GM18508 (cell line): ENCODE measurements at regions not wholly inside any gene's neighbourhood (a gene's known extent, or its start where the extent isn't known, plus 50 kb on each side); places are given as distances from the start of the nearest gene placed in this dataset.

Experiments
- ATAC-seq: cut with Tn5 transposase; IDR thresholded peaks from one replicate; pipeline ENCODE4 v1.9.1; 2021; ENCODE audit warnings: moderate number of reproducible peaks; ENCODE audit not compliant: insufficient read depth, unreplicated experiment

DNA sequence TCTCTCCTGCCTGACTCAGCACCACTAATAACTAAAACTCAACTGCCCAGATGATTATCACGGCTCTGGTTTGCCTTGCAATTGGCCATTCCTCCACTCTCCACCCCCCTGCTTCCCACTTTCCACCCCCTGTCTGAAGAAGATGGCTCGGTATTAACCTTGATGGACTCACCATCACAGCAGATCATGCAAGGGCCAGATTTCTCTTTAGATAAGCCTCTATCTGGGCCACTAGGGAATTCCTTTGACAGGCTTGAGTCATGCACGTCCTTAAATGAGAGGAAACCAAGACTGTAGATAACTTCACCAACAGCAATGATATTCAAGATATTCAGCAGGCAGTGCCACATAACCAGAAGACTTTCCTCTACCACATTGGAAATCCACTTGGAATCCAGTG lies 131.1 kb upstream of the NBEA start:
- no peak for ATAC-seq

- no peak for ATAC-seq
Observed at GRCh38 chr13:34815526-34815925, 126.5 kb upstream of the NBEA start.

DNA sequence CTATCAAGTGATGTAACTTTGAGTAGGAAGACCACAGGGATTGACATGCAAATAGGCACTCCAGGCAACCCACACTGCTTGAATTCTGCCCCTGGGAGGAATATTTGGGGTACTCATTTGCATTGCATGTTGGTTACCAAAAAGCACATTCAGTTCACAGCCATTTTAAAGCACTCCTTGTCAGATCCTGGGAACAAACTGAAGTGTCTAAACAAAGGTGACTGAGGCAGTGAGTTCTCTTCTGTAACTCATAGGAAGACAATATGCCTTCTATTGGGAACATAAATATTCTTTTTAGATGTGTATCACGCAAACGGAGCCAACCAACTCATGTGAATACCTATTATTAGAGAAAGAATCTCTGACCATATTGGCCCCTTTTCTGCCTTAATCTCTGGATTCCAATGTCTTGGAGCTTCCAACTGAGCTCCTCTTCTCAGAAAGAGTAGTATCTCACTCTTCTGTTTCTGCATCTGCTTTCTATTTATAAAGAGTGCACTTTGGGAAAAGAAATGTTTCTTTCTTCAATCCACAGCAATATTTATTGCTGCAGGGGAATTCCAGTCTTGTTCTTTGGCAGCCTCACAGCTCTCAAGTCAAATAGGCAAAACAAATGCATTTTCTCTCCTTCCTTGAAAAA lies 125.7 kb upstream of the NBEA start:
- ATAC-seq: no peak

- no peak for ATAC-seq
Observed at GRCh38 chr13:34816908-34817665, 125.0 kb upstream of the NBEA start.

DNA sequence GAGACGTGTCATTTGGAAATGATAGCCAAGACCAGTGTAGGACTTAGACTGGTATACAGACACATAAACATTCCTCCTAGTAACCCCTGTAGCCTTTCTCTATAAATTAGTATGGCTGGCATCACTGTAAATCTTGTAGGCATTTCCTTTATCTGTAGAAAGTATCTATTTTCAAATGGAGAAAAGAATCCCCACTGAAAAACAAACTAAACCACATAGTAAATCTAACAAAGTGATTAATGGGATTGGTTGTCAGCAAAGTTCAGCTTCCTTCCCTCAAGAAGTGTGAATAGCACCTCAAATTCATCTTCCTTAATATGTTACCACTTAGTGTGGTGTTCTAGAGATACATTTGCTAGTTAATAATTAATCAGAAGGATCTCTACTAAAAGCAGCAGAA lies 119.4 kb upstream of the NBEA start:
- no peak for ATAC-seq

GRCh38 chr13:34826432-34826831 lies 115.6 kb upstream of the NBEA start:
- ATAC-seq: no peak

- ATAC-seq: no peak
Observed at GRCh38 chr13:34833562-34834182, 108.4 kb upstream of the NBEA start.

DNA sequence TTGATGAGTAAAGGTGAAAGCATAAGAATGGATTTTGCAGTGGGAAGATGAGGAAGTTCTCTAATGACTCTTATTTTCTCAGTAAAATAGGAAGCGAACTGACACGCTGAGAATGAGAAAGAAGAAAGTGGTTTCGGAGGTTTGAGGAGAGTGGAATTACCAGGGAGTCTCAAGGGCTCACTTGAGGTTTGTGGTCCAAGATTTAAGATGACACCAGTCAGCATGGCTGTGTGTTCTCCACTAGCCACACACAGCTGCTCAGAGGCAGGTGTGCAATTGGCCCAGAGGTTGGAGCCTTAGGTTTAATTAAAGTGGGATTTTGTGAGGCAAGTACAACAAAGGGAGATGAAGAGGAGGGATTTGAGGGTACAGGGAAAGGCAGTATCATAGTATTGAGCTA lies 99.6 kb upstream of the NBEA start:
- ATAC-seq: no peak

DNA sequence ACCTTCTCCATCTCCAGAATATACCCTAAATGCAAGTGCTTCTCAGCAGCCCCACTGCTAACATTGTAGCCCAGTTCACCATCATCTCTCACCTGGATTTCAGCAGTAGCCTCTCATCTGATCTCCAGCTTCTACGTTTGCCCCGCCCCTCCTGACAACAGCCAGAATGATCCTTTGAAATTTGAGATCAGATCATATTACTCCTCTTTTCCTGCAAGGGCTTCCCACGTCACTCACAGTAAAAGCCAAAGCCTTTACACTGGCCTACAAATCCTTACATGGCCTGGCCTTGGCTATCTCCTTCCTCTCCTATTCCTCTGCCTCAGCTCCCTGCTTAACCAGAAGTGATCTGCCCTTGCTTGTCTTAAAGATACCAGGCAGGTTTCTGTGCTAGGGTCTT lies 94.3 kb upstream of the NBEA start:
- no peak for ATAC-seq

GRCh38 chr13:34849406-34849805 lies 92.7 kb upstream of the NBEA start:
- ATAC-seq: no peak

- no peak for ATAC-seq
Observed at GRCh38 chr13:34853161-34853560, 88.9 kb upstream of the NBEA start.

GRCh38 chr13:34857558-34858325 lies 84.3 kb upstream of the NBEA start:
- ATAC-seq: no peak

DNA sequence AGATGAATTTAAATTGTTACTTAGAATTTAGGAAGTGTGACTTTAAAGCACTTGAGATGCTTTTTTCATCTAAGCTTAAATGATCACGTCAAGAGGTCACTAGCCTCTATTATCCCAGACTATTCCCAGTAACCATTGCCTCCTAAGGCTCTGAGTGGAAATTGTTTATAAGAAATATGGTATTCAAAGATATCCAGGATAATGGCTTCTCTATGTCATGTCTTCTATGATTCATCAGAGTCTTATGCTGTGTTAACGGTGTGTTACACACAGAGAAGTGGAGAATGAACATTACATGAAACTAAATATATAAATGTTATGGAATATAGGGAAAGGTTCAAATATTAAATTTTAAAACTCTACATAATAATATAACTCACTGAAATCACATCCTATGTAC lies 79.8 kb upstream of the NBEA start:
- no peak for ATAC-seq

GRCh38 chr13:34862716-34863115 lies 79.4 kb upstream of the NBEA start:
- ATAC-seq: no peak

DNA sequence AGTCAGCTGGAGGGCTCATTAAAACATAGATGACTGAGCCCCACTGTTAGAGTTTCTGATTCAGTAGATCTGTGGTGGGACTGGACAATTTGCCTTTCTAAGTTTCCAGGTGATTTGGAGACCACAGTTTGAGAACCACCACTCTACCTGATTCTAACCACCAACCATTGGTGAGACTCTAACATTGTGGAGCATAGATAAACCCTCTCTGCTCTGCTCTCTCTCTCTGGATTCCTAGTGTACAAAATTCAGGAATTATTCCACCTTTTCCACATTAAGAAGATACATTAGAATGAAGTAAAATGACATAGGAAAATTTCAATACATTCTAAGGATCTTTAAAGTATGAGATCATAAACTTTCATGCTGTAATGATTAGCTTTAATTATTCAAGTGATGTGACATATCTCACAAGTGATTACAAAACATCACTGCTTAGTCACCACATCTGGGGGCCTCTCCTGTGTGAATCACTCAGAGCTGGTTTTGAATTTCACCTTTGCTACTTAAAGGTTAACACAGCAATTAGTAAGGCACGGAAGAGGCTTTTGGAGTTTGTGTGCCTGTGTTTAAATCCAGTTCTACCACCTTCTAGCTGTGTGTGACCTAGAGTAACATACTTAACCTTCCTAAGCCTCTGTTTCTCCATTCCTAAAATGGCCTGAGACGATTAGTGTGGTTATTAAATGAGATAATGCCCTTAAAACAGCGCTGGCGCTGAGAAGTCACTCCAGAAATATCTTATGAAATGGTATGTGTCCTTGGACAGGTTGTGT lies 78.5 kb upstream of the NBEA start:
- ATAC-seq: no peak

DNA sequence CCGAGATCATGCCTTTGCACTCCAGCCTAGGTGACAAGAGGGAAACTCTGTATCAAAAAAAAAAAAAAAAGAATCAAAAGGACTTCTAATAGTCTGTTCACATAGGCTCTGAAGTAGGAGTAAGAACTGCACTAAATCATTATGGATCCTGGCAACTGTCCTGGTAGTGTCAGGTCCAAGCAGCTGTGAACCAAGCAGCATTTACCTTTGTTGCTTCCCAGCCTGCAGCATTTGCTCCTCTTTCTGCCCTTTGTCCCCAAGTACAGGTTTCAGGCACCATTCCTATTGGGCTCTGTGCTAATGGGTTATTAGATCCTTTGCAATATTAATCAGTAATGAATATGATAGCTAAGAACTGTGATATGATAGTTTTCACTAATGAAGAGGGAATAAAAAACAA lies 77.4 kb upstream of the NBEA start:
- no peak for ATAC-seq

DNA sequence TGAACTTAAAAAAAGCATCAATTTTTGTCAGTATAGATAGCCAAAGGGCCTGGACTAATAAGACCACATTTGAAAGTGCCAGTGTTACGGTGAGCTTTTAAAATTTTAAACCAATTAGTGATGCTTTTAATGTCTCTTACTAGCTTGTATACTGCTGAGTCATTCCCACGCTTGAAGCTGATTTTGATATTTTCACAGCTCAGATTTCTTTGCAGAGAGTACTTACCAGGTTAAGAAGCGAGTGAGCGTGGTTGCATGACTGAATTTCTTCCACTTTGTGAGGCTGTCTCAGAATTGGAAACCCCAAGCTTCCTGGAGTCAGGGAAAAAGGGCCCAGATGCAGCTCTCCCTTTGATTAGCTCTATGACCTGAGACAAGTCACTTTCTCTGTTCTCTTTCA lies 74.5 kb upstream of the NBEA start:
- no peak for ATAC-seq

DNA sequence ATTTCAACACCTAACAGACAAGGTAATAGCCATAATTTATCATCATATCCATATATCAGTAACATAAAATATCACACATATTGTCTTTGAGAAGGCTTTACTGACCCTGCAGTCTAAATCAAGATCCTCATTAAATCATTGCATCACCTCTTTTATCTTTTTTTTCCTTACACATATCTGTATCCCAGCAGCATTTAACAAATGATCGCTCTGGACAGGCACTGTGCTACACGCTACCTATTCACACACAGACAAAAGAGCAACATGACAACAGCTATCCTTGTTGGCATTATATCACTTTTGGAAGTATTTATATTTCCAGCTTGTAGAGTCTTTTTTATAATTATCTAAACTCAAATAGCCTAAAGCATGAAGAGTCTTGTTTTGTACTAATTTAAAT lies 73.3 kb upstream of the NBEA start:
- ATAC-seq: no peak

- no peak for ATAC-seq
Observed at GRCh38 chr13:34869696-34870095, 72.4 kb upstream of the NBEA start.

DNA sequence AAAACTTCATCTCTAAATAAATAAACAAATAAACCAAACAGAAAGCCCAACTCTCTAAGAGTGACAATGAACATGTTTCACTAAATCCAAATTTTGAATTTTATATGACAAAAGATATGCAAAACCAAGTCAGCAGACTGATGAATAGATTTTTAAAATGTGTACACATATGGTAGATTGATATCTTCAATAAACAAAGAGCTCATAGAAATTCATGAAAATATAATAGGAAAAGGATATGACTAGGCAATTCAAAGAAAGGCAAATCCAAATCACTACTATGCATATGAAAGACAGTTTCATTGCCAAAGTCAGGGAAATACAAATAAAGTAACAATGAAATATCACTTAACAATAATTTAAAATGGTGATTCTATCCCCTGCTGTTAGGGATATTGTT lies 63.7 kb upstream of the NBEA start:
- no peak for ATAC-seq
